HUES6 (cell line): ENCODE measurements at regions not wholly inside any gene's neighbourhood (a gene's known extent, or its start where the extent isn't known, plus 50 kb on each side); places are given as distances from the start of the nearest gene placed in this dataset.

Source experiments
- H3K27ac ChIP-seq: 2 replicates; pipeline ENCODE4 v1.7.0; 2013; ENCODE audit warnings: low read depth, mild to moderate bottlenecking, low read length, inconsistent platforms
- H3K27me3 ChIP-seq: 2 replicates; pipeline ENCODE4 v1.6.1; 2013; ENCODE audit warnings: low read length; ENCODE audit not compliant: control insufficient read depth, insufficient read depth
- H3K36me3 ChIP-seq: 2 replicates; pipeline ENCODE4 v1.6.1; 2013; ENCODE audit warnings: low read length; ENCODE audit not compliant: control insufficient read depth, insufficient read depth
- H3K4me1 ChIP-seq: 2 replicates; pipeline ENCODE4 v1.6.1; 2013; ENCODE audit warnings: low read length; ENCODE audit not compliant: control insufficient read depth, insufficient read depth
- H3K4me3 ChIP-seq: 2 replicates; pipeline ENCODE4 v1.5.1; 2013; ENCODE audit warnings: low read depth, low read length
- H3K9ac ChIP-seq: one replicate; pipeline ENCODE4 v1.6.1; 2013; ENCODE audit warnings: mild to moderate bottlenecking, low read length
- H3K9me3 ChIP-seq: 2 replicates; pipeline ENCODE4 v1.6.1; 2013; ENCODE audit warnings: low read depth, low read length; ENCODE audit not compliant: control insufficient read depth, insufficient read depth

DNA sequence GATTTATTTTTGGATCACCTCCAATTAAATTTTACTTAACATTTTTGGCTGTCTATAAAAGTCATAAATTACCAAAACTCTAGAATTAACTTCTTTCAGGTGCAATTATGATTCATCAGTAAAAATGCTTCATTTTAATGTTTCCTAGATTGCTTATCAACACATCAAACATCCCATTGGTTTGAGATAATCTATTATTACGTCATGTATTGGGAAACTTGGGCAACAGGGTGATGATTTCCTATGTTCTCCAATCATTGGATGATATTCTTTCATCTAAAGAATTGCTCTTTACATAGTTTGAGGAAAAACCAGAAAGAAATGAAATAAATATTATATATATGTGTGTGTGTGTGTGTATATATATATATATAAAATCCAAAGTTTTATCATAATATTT, 76.8 kb upstream of the KCNJ6 start:
- Histone ChIP-seq H3K27ac (no peak overlapping the region), H3K9ac (no peak overlapping the region), H3K4me1 (no peaks in the 10 kb centered on the region), H3K4me3 (no peak overlapping the region), H3K36me3 (no peaks in the 10 kb centered on the region), H3K9me3 (no peaks in the 10 kb centered on the region), H3K27me3 (no peaks in the 10 kb centered on the region)

DNA sequence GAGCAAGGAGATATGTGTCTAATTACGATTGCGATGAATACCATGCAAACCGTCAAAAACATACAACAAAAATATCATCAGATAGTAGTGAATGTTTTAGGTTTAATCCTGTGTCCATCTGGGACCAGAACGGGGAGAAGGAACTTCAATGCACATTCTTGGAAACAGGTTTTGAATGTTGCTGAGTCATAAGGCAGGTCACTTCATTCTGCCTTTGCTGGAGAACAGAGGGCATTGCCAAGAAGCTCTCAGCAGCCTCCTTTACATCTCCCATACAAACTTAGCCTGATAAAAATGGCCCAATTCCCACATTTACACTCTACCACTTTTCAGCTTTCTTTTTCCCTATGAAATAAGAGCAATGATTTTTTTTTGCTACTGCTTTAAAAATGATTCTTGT, 78.0 kb upstream of the KCNJ6 start:
- H3K4me3 ChIP-seq: no peak overlapping the region
- H3K27me3 ChIP-seq: no peaks in the 10 kb centered on the region

DNA sequence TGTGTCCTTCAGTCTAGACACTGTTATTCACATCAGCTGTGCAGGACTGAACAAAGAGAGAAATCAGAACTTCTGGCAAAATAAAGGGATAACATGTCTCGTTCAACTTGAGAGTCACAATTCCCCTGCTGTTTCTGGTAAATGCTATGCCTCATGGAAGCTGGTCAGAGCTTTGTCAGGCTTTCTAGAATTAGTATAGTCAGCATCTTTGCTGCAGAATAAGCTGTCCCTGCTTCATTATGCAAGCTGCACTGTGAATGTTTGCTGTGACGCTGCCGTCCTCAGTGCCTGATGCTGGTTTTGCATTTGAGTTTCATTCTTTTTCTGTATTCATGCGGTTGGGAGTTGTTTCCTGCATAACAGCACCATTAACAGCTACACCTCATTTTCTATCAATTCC, 96.4 kb upstream of the KCNJ6 start:
- H3K9ac ChIP-seq: no peak overlapping the region
- H3K9me3 ChIP-seq: no peaks in the 10 kb centered on the region
- H3K27ac ChIP-seq: no peak overlapping the region
- H3K36me3 ChIP-seq: no peaks in the 10 kb centered on the region
- H3K27me3 ChIP-seq: 0 out of 2 replicates have a peak, but pooled peaks cover 4% of the 10 kb centered on the region
- no peak overlapping the region for H3K4me3 ChIP-seq
- H3K4me1 ChIP-seq: no peaks in the 10 kb centered on the region

More for the DNA sequence above, 78.0 kb upstream of the KCNJ6 start:
- Histone ChIP-seq H3K36me3 (no peaks in the 10 kb centered on the region), H3K27ac (no peak overlapping the region), H3K4me1 (no peaks in the 10 kb centered on the region), H3K9ac (no peak overlapping the region), H3K9me3 (no peaks in the 10 kb centered on the region)

DNA sequence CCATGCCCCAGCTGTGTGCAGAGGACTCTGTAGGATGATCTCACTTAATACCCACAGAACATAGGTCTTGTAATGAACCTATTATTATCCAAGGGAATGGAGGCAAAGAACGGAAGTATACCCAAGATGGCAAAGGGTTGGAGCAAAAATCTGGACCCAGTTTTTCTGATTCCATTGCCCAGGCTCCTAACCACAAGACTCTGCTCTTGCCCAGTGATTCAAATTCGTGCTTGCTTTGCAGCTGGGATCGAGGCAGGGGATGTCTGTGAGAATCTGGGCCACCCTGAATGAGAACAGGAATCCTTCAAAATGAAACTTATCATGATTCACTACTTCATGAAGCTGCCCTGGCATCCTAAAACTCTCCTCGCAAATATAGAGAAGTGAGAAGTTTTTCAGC, 97.5 kb upstream of the KCNJ6 start:
- Histone ChIP-seq H3K4me3 (no peak overlapping the region), H3K27me3 (0 out of 2 replicates have a peak, but pooled peaks cover 4% of the 10 kb centered on the region), H3K9ac (no peak overlapping the region), H3K36me3 (no peaks in the 10 kb centered on the region), H3K27ac (no peak overlapping the region), H3K4me1 (no peaks in the 10 kb centered on the region), H3K9me3 (no peaks in the 10 kb centered on the region)

DNA sequence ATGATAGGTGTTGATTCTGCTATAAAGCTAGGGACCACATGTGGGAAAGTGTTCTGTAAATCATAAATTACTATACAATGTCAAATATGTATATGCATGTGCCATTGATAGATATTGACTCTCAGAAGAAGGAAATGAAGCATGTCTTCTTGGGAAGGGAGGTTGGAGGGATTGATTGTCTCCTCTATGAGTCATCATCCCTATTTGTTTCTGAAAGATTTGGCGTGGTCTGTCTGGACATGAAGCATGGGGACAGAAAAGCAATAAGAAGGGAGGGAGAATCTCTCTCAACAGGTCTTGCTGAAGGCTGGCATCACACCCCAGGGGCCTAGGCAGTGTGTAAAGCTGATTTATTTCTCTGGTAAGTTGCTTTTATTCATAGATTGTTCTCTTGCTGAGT, 98.0 kb upstream of the KCNJ6 start:
- Histone ChIP-seq H3K27me3 (0 out of 2 replicates have a peak, but pooled peaks cover 4% of the 10 kb centered on the region), H3K9me3 (no peaks in the 10 kb centered on the region), H3K27ac (no peak overlapping the region), H3K36me3 (no peaks in the 10 kb centered on the region), H3K9ac (no peak overlapping the region), H3K4me3 (no peak overlapping the region), H3K4me1 (no peaks in the 10 kb centered on the region)

DNA sequence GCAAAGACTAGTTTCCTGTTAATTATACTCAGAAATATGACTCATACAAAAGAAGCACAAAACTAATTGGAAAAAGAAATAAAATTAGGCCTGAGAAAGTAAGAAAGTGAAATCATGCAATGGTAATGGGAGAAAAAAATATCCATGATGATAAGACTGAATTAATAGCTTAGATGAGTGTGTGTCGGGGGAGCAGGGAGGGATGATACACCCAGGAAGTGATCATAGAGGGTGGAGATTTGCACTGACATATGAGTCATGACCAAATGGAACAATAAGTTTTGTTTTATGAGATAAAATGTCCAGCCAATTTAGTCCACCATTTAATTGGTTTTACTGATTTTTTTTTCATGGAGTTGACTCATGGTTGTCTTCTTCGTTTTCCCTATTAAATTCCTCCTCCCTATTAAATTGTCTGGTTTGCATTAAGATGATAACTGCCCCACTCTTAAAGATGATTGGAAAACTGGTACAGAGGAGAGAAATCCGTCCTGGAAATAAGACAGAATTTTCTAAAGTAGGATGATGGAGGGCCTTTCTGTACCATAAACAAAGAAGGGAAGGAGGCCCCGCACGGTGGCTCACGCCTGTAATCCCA, 111.7 kb upstream of the KCNJ6 start:
- Histone ChIP-seq H3K4me3 (no peak overlapping the region), H3K27ac (no peak overlapping the region), H3K9me3 (no peaks in the 10 kb centered on the region), H3K4me1 (no peaks in the 10 kb centered on the region), H3K9ac (no peak overlapping the region), H3K36me3 (no peaks in the 10 kb centered on the region), H3K27me3 (peaks cover 3% of the 10 kb centered on the region; the same call in 1 of the 2 replicates)

DNA sequence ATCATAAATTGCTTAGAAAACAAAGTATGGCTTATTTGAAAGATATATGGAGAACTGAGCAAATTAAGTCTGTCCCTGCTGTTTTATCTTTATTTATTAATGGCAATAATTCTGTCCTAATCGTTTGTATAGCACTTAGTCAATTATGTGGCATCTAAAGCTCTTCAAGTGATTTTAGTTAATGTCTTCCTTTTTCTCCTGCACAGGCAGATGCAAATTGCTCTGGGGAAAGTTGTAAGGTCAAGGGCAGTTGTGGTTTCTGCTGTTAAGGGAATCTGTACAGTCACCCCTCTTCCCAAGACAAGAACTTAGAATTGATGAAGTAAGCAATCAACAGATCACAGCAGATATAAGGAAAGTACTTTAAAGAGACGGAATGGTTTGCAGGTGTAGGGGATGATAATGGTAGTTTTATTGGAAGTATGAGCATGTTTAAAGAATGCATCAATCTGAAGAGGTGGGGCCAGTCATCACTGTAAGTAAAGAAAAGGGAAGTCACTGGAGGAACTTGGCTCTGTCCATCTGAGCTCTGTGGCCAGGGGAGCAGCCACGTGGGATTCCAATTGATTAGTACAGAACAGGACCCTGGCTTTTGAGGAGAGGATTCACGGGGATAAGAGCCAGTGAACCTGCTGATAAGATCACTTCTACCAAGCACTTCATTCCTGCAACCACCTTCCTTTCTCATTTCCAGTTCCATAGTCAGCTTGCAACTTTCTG, 116.0 kb upstream of the KCNJ6 start:
- 0 out of 2 replicates have a peak, but pooled peaks cover 4% of the 10 kb centered on the region for H3K27me3 ChIP-seq
- H3K4me3 ChIP-seq: no peak overlapping the region
- H3K9ac ChIP-seq: no peak overlapping the region
- H3K4me1 ChIP-seq: no peaks in the 10 kb centered on the region
- H3K9me3 ChIP-seq: no peaks in the 10 kb centered on the region
- H3K36me3 ChIP-seq: no peaks in the 10 kb centered on the region
- no peak overlapping the region for H3K27ac ChIP-seq

DNA sequence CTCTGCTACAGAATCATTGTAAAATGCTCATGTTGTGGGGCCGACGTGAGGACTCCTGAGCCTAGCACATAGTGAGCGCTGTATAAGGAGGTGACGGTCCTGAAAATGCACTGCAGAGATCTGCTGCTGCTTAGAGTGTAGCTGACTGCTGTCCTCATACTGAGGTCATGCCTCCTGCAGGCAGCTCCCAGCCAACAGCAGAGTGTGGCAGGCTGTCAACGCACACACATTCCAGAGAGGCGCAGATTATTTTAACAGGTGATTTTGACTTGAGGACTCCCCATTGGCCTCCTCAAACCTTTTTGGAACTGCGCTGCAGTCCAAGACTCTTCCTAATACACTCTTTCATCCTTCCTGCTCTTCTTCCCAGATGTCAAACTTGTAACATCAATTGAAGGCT, 119.8 kb upstream of the KCNJ6 start:
- Histone ChIP-seq H3K36me3 (no peaks in the 10 kb centered on the region), H3K9ac (no peak overlapping the region), H3K4me1 (no peaks in the 10 kb centered on the region), H3K4me3 (no peak overlapping the region), H3K27ac (no peak overlapping the region), H3K27me3 (0 out of 2 replicates have a peak, but pooled peaks cover 4% of the 10 kb centered on the region), H3K9me3 (no peaks in the 10 kb centered on the region)

DNA sequence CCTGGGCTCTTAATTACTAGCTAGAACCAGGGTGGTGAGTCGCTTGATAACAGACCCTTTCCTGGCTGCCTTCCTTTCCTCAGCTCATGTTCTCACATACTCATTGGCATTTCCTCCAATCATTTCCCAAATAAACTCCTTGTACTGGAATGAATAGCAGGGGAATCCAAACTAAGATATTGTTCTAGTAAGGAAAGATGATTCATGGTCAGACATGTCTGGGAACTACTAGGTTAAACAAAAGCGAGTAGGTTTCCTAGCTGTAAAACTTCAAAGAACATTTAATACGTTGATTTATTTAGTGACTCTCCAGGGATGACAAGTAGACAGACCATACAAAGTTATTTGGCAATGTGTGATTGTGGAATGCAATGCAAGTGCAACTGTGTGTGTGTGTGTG, 121.2 kb upstream of the KCNJ6 start:
- Histone ChIP-seq H3K4me3 (no peak overlapping the region), H3K27ac (no peak overlapping the region), H3K36me3 (no peaks in the 10 kb centered on the region), H3K27me3 (0 out of 2 replicates have a peak, but pooled peaks cover 4% of the 10 kb centered on the region), H3K9me3 (no peaks in the 10 kb centered on the region), H3K9ac (no peak overlapping the region), H3K4me1 (peaks cover 7% of the 10 kb centered on the region)

DNA sequence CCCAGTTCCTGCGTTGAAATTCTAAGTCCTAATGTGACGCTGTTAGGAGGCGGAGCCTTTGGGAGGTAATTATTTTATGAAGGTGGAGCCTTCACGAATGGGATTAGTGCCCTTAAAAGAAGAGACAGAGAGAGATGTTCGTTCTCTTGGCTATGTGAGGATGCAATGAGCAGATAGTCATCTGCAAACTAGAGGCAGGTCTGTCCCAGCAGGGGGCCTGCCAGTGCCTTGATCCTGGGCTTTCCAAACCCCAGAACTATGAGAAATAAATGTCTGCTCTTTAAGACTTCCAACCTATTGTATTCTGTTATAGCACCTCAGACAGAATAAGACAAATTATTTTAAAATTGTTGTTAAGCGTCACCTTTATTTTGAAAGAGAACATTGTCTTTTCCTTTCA, 123.1 kb upstream of the KCNJ6 start:
- Histone ChIP-seq H3K4me1 (peaks cover 7% of the 10 kb centered on the region), H3K27ac (no peak overlapping the region), H3K27me3 (0 out of 2 replicates have a peak, but pooled peaks cover 4% of the 10 kb centered on the region), H3K36me3 (no peaks in the 10 kb centered on the region), H3K4me3 (no peak overlapping the region), H3K9me3 (no peaks in the 10 kb centered on the region), H3K9ac (no peak overlapping the region)

DNA sequence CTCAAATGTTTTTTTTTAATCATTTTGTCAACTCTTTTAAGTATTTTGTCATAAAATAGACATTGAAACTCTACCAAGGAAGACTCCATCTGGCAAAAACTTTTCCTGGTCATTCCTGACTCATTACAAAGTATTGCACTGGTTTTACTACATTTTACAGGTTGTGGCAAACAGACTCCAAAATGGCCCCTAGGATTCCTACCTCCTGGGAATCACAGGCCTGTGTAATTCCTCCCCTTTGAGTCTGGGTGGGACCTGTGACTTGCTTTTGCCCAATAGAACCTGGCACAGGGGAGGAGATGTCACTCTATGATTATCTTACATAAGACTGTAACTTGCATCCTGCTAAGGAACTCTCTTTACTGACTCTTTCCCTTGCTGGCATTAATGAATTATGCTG, 123.6 kb upstream of the KCNJ6 start:
- Histone ChIP-seq H3K27me3 (0 out of 2 replicates have a peak, but pooled peaks cover 4% of the 10 kb centered on the region), H3K4me1 (peaks cover 7% of the 10 kb centered on the region), H3K4me3 (no peak overlapping the region), H3K36me3 (no peaks in the 10 kb centered on the region), H3K9me3 (no peaks in the 10 kb centered on the region), H3K9ac (no peak overlapping the region), H3K27ac (no peak overlapping the region)
